H1 (cell line): ENCODE measurements at regions not wholly inside any gene's neighbourhood (a gene's known extent, or its start where the extent isn't known, plus 50 kb on each side); places are given as distances from the start of the nearest gene placed in this dataset.

ENCODE experiments used
- CTCF ChIA-PET: fragments of 300-600 bp; sonication (Branson Sonifier 250); formaldehyde crosslinking; loops from one replicate; lab custom pipeline; 2021; ENCODE audit not compliant: partially characterized antibody; lab: Charles Lee
- POLR2A ChIA-PET: fragments of 300-600 bp; sonication (Branson Sonifier 250); formaldehyde crosslinking; loops from one replicate; lab custom pipeline; 2021; ENCODE audit warnings: inconsistent platforms; ENCODE audit not compliant: partially characterized antibody; lab: Charles Lee
- DNase-seq, 2 experiments: peaks; one replicate each; pipeline versions ENCODE4 v3.0.0 to v3.0.0-alpha.2; 2010 to 2022; ENCODE audit warnings: low spot score in 2 of 2, low read depth in 1 of 2, mixed read lengths in 1 of 2
- FAIRE-seq: peaks from 2 replicates; lab custom pipeline; 2011; peaks lifted over from hg19 to GRCh38; lab: Jason Lieb, UNC
- H2AFZ ChIP-seq: 2 replicates; pipeline ENCODE4 v1.8.1; 2012; ENCODE audit warnings: low read length, inconsistent platforms
- H2AK5ac ChIP-seq: 2 replicates; pipeline ENCODE4 v1.6.1; 2013; ENCODE audit warnings: low read depth, low read length
- H2BK120ac ChIP-seq: replicated peaks from 2 replicates; pipeline ENCODE3; 2013; ENCODE audit warnings: low read depth, low read length, inconsistent platforms
- H2BK12ac ChIP-seq: 2 replicates; pipeline ENCODE4 v1.6.1; 2013; ENCODE audit warnings: low read depth, low read length
- H2BK15ac ChIP-seq: 2 replicates; pipeline ENCODE4 v1.6.1; 2013; ENCODE audit warnings: low read length
- H2BK20ac ChIP-seq: 2 replicates; pipeline ENCODE4 v1.6.1; 2013; ENCODE audit warnings: low read length
- H2BK5ac ChIP-seq: 2 replicates; pipeline ENCODE4 v1.6.1; 2013; ENCODE audit warnings: low read depth, low read length
- H3K14ac ChIP-seq: 2 replicates; pipeline ENCODE4 v1.6.1; 2013; ENCODE audit warnings: inconsistent platforms; ENCODE audit not compliant: insufficient read length
- H3K18ac ChIP-seq: 2 replicates; pipeline ENCODE4 v1.6.1; 2013; ENCODE audit warnings: low read length; ENCODE audit errors: extremely low read depth
- H3K23ac ChIP-seq: 2 replicates; pipeline ENCODE4 v1.6.1; 2013; ENCODE audit warnings: inconsistent platforms; ENCODE audit not compliant: insufficient read length
- H3K23me2 ChIP-seq: 2 replicates; pipeline ENCODE4 v1.6.1; 2013; ENCODE audit warnings: low read depth, low read length
- H3K27ac ChIP-seq: 2 replicates; pipeline ENCODE4 v1.6.1; 2011; ENCODE audit warnings: low read depth, low read length, inconsistent platforms
- H3K27me3 ChIP-seq, 4 experiments: replicated peaks in 1 of 4; 1 replicate in 1 of 4; 2 replicates in 3 of 4; pipeline versions ENCODE4 v1.6.1 to v1.8.1; 2011 to 2013; ENCODE audit warnings: low read length in 3 of 4, mild to moderate bottlenecking in 3 of 4, inconsistent platforms in 2 of 4, mixed read lengths in 2 of 4, moderate library complexity in 1 of 4; ENCODE audit not compliant: control insufficient read depth in 3 of 4, insufficient read depth in 3 of 4; ENCODE audit errors: extremely low read depth in 1 of 4
- H3K36me3 ChIP-seq, 4 experiments: 2 replicates each; pipeline versions ENCODE4 v1.6.1 to v1.8.1; 2011 to 2013; ENCODE audit warnings: mild to moderate bottlenecking in 4 of 4, low read length in 3 of 4, moderate library complexity in 2 of 4, control low read depth in 1 of 4, inconsistent platforms in 1 of 4; ENCODE audit not compliant: insufficient read depth in 4 of 4, control insufficient read depth in 2 of 4
- H3K4ac ChIP-seq: replicated peaks from 2 replicates; pipeline ENCODE3; 2013; ENCODE audit warnings: low read length, low read depth, mixed read lengths, inconsistent platforms; ENCODE audit not compliant: insufficient read length
- H3K4me1 ChIP-seq, 4 experiments: replicated peaks in 1 of 4; 1 replicate in 1 of 4; 2 replicates in 3 of 4; pipeline versions ENCODE4 v1.6.1 to v1.8.1; 2011 to 2013; ENCODE audit warnings: low read length in 3 of 4, inconsistent platforms in 2 of 4, mixed read lengths in 1 of 4; ENCODE audit not compliant: insufficient read depth in 4 of 4, control insufficient read depth in 3 of 4
- H3K4me2 ChIP-seq, 2 experiments: 2 replicates each; pipeline versions ENCODE4 v1.6.1 to v1.8.1; 2011 to 2013; ENCODE audit warnings: low read depth in 2 of 2, low read length in 2 of 2, control low read depth in 1 of 2, inconsistent platforms in 1 of 2, mild to moderate bottlenecking in 1 of 2; ENCODE audit not compliant: insufficient read depth in 1 of 2
- H3K4me3 ChIP-seq, 4 experiments: fragments of 200-600, 300-600 bp in 1 of 4; sonication (generic), shearing (Covaris generic), sonication (Bioruptor Twin) in 1 of 4; 2 replicates each; pipeline versions ENCODE4 v1.5.1 to v1.8.1; 2011 to 2016; ENCODE audit warnings: low read length in 4 of 4, low read depth in 3 of 4, control low read depth in 2 of 4, inconsistent platforms in 2 of 4, mild to moderate bottlenecking in 2 of 4, mixed read lengths in 1 of 4, moderate library complexity in 1 of 4; ENCODE audit not compliant: insufficient read depth in 2 of 4; ENCODE audit errors: extremely low read depth in 1 of 4
- H3K56ac ChIP-seq: replicated peaks from 2 replicates; pipeline ENCODE3; 2013; ENCODE audit warnings: low read depth, mild to moderate bottlenecking, mixed read lengths, low read length, inconsistent platforms; ENCODE audit not compliant: insufficient read length
- H3K79me1 ChIP-seq: 2 replicates; pipeline ENCODE4 v1.6.1; 2013; ENCODE audit warnings: low read depth, low read length, control low read depth
- H3K79me2 ChIP-seq, 2 experiments: 2 replicates each; pipeline versions ENCODE4 v1.6.1 to v1.8.1; 2012 to 2013; ENCODE audit warnings: low read length in 2 of 2, mild to moderate bottlenecking in 2 of 2, inconsistent platforms in 1 of 2; ENCODE audit not compliant: insufficient read depth in 2 of 2, control insufficient read depth in 1 of 2
- H3K9ac ChIP-seq, 4 experiments: replicated peaks in 1 of 4; 1 replicate in 1 of 4; 2 replicates in 3 of 4; pipeline versions ENCODE4 v1.6.1 to v1.8.1; 2011 to 2013; ENCODE audit warnings: low read depth in 3 of 4, low read length in 3 of 4, control low read depth in 2 of 4, mild to moderate bottlenecking in 2 of 4, moderate library complexity in 2 of 4, inconsistent platforms in 1 of 4; ENCODE audit errors: extremely low read depth in 1 of 4
- H3K9me3 ChIP-seq, 2 experiments: 2 replicates each; pipeline versions ENCODE4 v1.6.1 to v1.8.1; 2012 to 2013; ENCODE audit warnings: mild to moderate bottlenecking in 2 of 2, moderate library complexity in 2 of 2, control low read depth in 1 of 2, inconsistent platforms in 1 of 2, low read depth in 1 of 2, low read length in 1 of 2, mixed read lengths in 1 of 2; ENCODE audit not compliant: insufficient read depth in 2 of 2
- H4K20me1 ChIP-seq, 2 experiments: replicated peaks in 1 of 2; 2 replicates each; pipeline versions ENCODE3 to v1.8.1; 2011 to 2013; ENCODE audit warnings: inconsistent platforms in 2 of 2, low read length in 2 of 2, mild to moderate bottlenecking in 1 of 2; ENCODE audit not compliant: insufficient read depth in 2 of 2, control insufficient read depth in 1 of 2
- H4K5ac ChIP-seq: 2 replicates; pipeline ENCODE4 v1.6.1; 2013; ENCODE audit warnings: low read length, low read depth, mixed read lengths, inconsistent platforms; ENCODE audit not compliant: insufficient read length
- H4K8ac ChIP-seq: 2 replicates; pipeline ENCODE4 v1.8.0; 2013; ENCODE audit warnings: mild to moderate bottlenecking, moderate library complexity, low read length, inconsistent platforms; ENCODE audit not compliant: insufficient read depth; ENCODE audit errors: extremely low read depth
- H4K91ac ChIP-seq: replicated peaks from 2 replicates; pipeline ENCODE3; 2013; ENCODE audit warnings: low read length, mixed read lengths, inconsistent platforms; ENCODE audit not compliant: insufficient read length
- BACH1 ChIP-seq: IDR thresholded peaks from 2 replicates; pipeline ENCODE4 v1.6.1; 2012; ENCODE audit warnings: low read length, improper control_type of control experiment
- BCL11A ChIP-seq, 2 experiments: IDR thresholded peaks; one replicate each; pipeline ENCODE4 v1.6.1; 2011; ENCODE audit warnings: low read depth in 2 of 2, low read length in 2 of 2, mild to moderate bottlenecking in 2 of 2
- CHD2 ChIP-seq: IDR thresholded peaks from 2 replicates; pipeline ENCODE4 v1.6.1; 2012; ENCODE audit warnings: low read length, improper control_type of control experiment
- HDAC2 ChIP-seq, 2 experiments: fragments of 300-600 bp in 1 of 2; sonication (generic) in 1 of 2; IDR thresholded peaks; 2 replicates each; pipeline ENCODE4 v1.6.1; 2011 to 2012; ENCODE audit warnings: low read depth in 2 of 2, low read length in 2 of 2, mild to moderate bottlenecking in 2 of 2, moderate library complexity in 2 of 2, borderline replicate concordance in 1 of 2, inconsistent platforms in 1 of 2
- JUND ChIP-seq: IDR thresholded peaks from 2 replicates; pipeline ENCODE4 v1.6.1; 2011; ENCODE audit warnings: mild to moderate bottlenecking, improper control_type of control experiment, low read length
- PHF8 ChIP-seq: fragments of 200-600 bp; sonication (generic); conservative IDR thresholded peaks from 2 replicates; pipeline ENCODE4 v1.7.1; 2012; ENCODE audit warnings: low read depth, mild to moderate bottlenecking, inconsistent platforms, low read length, moderate library complexity
- RAD21 ChIP-seq, 2 experiments: IDR thresholded peaks in 1 of 2; conservative IDR thresholded peaks in 1 of 2; 2 replicates each; pipeline ENCODE4 v1.6.1; 2011; ENCODE audit warnings: low read depth in 2 of 2, low read length in 2 of 2, improper control_type of control experiment in 1 of 2, inconsistent platforms in 1 of 2, mild to moderate bottlenecking in 1 of 2, moderate library complexity in 1 of 2
- RBBP5 ChIP-seq: IDR thresholded peaks from 2 replicates; pipeline ENCODE4 v1.7.1; 2012; ENCODE audit warnings: low read depth, mild to moderate bottlenecking, inconsistent platforms, low read length, moderate library complexity, borderline replicate concordance
- RFX5 ChIP-seq: IDR thresholded peaks from 2 replicates; pipeline ENCODE4 v1.6.1; 2011; ENCODE audit warnings: low read depth, low read length, improper control_type of control experiment, borderline replicate concordance
- TEAD4 ChIP-seq: IDR thresholded peaks from 2 replicates; pipeline ENCODE4 v1.6.1; 2012; ENCODE audit warnings: low read depth, low read length, inconsistent platforms, mixed read lengths
- USF2 ChIP-seq: IDR thresholded peaks from 2 replicates; pipeline ENCODE4 v1.6.1; 2011; ENCODE audit warnings: low read length, improper control_type of control experiment
- YY1 ChIP-seq: IDR thresholded peaks from 2 replicates; pipeline ENCODE4 v1.6.1; 2011; ENCODE audit warnings: low read depth, mild to moderate bottlenecking, low read length
- ZNF274 ChIP-seq: IDR thresholded peaks from 2 replicates; pipeline ENCODE4 v1.7.0; 2012; ENCODE audit warnings: low read length, borderline replicate concordance; ENCODE audit errors: extremely low read depth
- whole genome bisulfite sequencing, 2 experiments: shearing (Covaris generic) in 1 of 2; methylation state at CpG; one replicate each; pipeline versions ENCODE4 v1.1.6 to v1.1.7; 2013 to 2015; ENCODE audit warnings: low lambda C conversion rate in 2 of 2, mixed read lengths in 2 of 2, inconsistent platforms in 1 of 2, low coverage in 1 of 2, missing lambda C conversion rate in 1 of 2; ENCODE audit not compliant: insufficient replicate concordance in 2 of 2, insufficient coverage in 1 of 2, insufficient read length in 1 of 2; ENCODE audit errors: extremely low coverage in 1 of 2, missing lambda C conversion rate in 1 of 2; 5-methylcytosine and 5-hydroxymethylcytosine counted together

DNA sequence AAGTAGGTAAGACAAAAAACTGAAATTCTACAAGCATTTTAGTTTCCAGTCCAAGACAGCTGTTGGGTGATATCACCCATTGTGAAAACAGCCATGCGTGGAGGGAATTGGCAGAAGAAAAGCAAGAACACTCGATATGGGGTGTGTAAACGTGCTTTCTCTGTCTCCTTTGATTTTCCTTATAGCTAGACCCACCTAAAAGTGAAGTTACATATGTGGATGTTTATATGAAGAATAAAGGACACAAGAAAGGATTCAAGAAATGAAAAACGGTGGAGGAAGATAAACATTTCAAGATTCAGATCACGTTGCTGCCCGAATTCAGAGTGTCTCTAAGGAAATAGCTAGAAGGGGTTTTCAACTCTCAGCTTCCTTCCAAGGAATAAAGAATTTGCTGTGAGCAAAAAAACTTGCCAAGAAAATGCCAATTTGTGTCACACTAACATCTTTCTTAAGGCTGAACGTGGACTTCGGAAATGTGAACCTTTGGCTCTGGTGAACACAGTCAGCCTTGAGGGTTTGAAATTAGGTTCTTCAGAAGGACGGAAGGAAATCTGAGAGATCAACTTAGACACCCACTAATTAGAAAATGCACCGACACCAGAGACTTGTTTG lies 269.0 kb upstream of the ADAMTS9 start:
- H2BK120ac ChIP-seq = no peak overlapping the region
- no peak overlapping the region for H3K27ac ChIP-seq
- H4K20me1 ChIP-seq = no peaks in the 10 kb centered on the region
- no peak overlapping the region for H3K23ac ChIP-seq
- H3K79me2 ChIP-seq = no peaks in the 10 kb centered on the region
- no peaks in the 10 kb centered on the region for H3K27me3 ChIP-seq
- no peak overlapping the region for H3K14ac ChIP-seq
- no peak overlapping the region for H2AK5ac ChIP-seq
- no peak overlapping the region for H3K4me3 ChIP-seq
- no peak overlapping the region for H4K91ac ChIP-seq
- H2BK15ac ChIP-seq = no peak overlapping the region
- no peak overlapping the region for H3K9ac ChIP-seq
- H2BK12ac ChIP-seq = no peak overlapping the region
- no peak overlapping the region for H2BK5ac ChIP-seq
- WGBS, 2 experiments = 85% methylated on average over 10 of the region's 10 CpGs; no CpG with 5 or more reads in 1 of the 2 experiments
- H3K4me2 ChIP-seq = no peak overlapping the region
- H2AFZ ChIP-seq = no peak overlapping the region
- H3K4me1 ChIP-seq = no peaks in the 10 kb centered on the region
- CTCF ChIA-PET = interaction anchor here (1.1 kb wide), 1 partner anchor 176 kb away, joined by 3 read pairs; no protein-coding TSS in a partner anchor
- no peak for DNase-seq
- no peaks in the 10 kb centered on the region for H3K9me3 ChIP-seq
- no peak for FAIRE-seq
- no peak overlapping the region for H3K56ac ChIP-seq
- H3K4ac ChIP-seq = no peak overlapping the region
- H3K23me2 ChIP-seq = no peaks in the 10 kb centered on the region
- no peak overlapping the region for H4K8ac ChIP-seq
- no peaks in the 10 kb centered on the region for H3K79me1 ChIP-seq
- no peak overlapping the region for H4K5ac ChIP-seq
- H3K18ac ChIP-seq = no peak overlapping the region
- POLR2A ChIA-PET = no interaction called here
- H3K36me3 ChIP-seq = no peaks in the 10 kb centered on the region; a peak in 1 of 8 replicates
- H2BK20ac ChIP-seq = no peak overlapping the region
- TF ChIP-seq USF2 (no peak), RAD21 (IDR thresholded peaks at IDR 0.05 in 1 of 2, conservative IDR thresholded peaks at IDR 0.05 in 1 of 2; ENCODE audit: low read depth in 2 of 2, low read length in 2 of 2) (no peak), BACH1 (no peak), PHF8 (no peak), JUND (no peak), TEAD4 (no peak), ZNF274 (no peak), CHD2 (no peak), BCL11A (IDR thresholded peaks at IDR 0.05; ENCODE audit: low read depth in 2 of 2, low read length in 2 of 2) (no peak), HDAC2 (IDR thresholded peaks at IDR 0.05; ENCODE audit: borderline replicate concordance in 1 of 2, low read depth in 2 of 2, low read length in 2 of 2) (no peak), RBBP5 (no peak), RFX5 (no peak), YY1 (no peak)
